Sigmoid colon (tissue), 6 donors: ENCODE measurements at regions not wholly inside any gene's neighbourhood (a gene's known extent, or its start where the extent isn't known, plus 50 kb on each side); places are given as distances from the start of the nearest gene placed in this dataset.
A peak's percentile ranks its signal among the peaks of the same experiment; 100 is the strongest.

ENCODE experiments used
- DNase-seq: peaks from one replicate; pipeline ENCODE4 v3.0.0-alpha.2; 2019
- H3K27ac ChIP-seq, 4 donors: fragments of 200-600 bp; sonication (generic); one replicate each; pipeline ENCODE4 v1.5.1; 2016 to 2019; ENCODE audit warnings: mild to moderate bottlenecking in 1 of 4
- H3K27me3 ChIP-seq, 3 donors: fragments of 200-600 bp; sonication (generic); one replicate each; pipeline ENCODE4 v1.5.1; 2019; ENCODE audit warnings: mild to moderate bottlenecking in 1 of 3
- H3K36me3 ChIP-seq, 4 donors: fragments of 200-600 bp; sonication (generic); one replicate each; pipeline ENCODE4 v1.5.1; 2016 to 2019
- H3K4me1 ChIP-seq, 4 donors: fragments of 200-600 bp; sonication (generic); one replicate each; pipeline ENCODE4 v1.5.1; 2017 to 2019
- H3K4me3 ChIP-seq, 4 donors: fragments of 200-600 bp; sonication (generic); one replicate each; pipeline ENCODE4 v1.5.1; 2017 to 2019; ENCODE audit warnings: mild to moderate bottlenecking in 2 of 4, moderate library complexity in 1 of 4
- H3K9me3 ChIP-seq, 4 donors: fragments of 200-600 bp in 3 of 4; sonication (generic) in 3 of 4; one replicate each; pipeline versions ENCODE4 v1.5.1 to v1.6.1; 2013 to 2019
- CTCF ChIP-seq, 4 experiments: fragments of 450-650 bp in 3 of 4; fragments of 200-600 bp in 1 of 4; IDR thresholded peaks; one replicate each; pipeline ENCODE4 v1.5.1; 2016 to 2019; ENCODE audit warnings: antibody characterized with exemption in 4 of 4, mild to moderate bottlenecking in 3 of 4, moderate library complexity in 2 of 4
- EP300 ChIP-seq, 4 donors: sonication (generic); formaldehyde crosslinking; IDR thresholded peaks; one replicate each; pipeline ENCODE4 v1.6.1; 2017; ENCODE audit warnings: antibody characterized with exemption in 4 of 4
- POLR2A ChIP-seq, 2 donors: fragments of 450-650 bp; IDR thresholded peaks; one replicate each; pipeline ENCODE4 v1.6.1; 2016; ENCODE audit warnings: antibody characterized with exemption in 2 of 2, mild to moderate bottlenecking in 2 of 2, moderate library complexity in 2 of 2
- POLR2AphosphoS5 ChIP-seq, 4 donors: sonication (generic); formaldehyde crosslinking; IDR thresholded peaks; one replicate each; pipeline ENCODE4 v1.6.1; 2017; ENCODE audit warnings: antibody characterized with exemption in 4 of 4
- WGBS, 2 donors: extraction: QIAGEN DNeasy Blood & Tissue Kit; methylation state at CpG; one replicate each; pipeline ENCODE4 v1.1.7; 2013; 5-methylcytosine and 5-hydroxymethylcytosine counted together
- intact Hi-C: fragments of 100-400 bp; cut with DNase I; formaldehyde crosslinking; loops from one replicate; pipeline ENCODE4 v1.15.1; 2023
- donor health status: healthy with polysubstance abuse.
- donor health status: healthy.

DNA sequence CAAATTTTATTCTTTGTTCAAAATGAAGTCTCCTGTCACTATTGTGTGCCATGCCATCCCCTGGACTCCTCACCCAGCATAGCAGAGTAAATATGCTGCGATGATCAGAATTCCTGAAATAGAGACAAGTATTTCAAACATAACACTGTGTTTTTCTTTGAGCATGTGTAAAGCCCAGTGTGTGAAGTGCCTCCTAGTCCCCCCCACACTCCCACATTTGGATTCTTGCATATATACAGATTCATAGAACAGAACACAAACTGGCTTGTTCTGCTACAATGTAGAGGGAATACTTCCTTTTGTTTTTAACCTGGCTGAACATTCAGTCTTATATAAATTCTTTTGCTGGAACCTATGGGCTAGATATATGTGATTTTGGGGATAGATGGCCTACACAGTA, 84.9 kb downstream of the NUDT12 start:
- Histone ChIP-seq H3K9me3 (no peaks in the 10 kb centered on the region), H3K4me1 (no peaks in the 10 kb centered on the region), H3K27me3 (no peaks in the 10 kb centered on the region), H3K27ac (no peak overlapping the region), H3K36me3 (no peaks in the 10 kb centered on the region), H3K4me3 (no peak overlapping the region)
- DNase-seq = no peak
- no peak for TF ChIP-seq CTCF (IDR thresholded peaks at IDR 0.05)
- no peak for TF ChIP-seq POLR2A (IDR thresholded peaks at IDR 0.05)
- no peak for TF ChIP-seq EP300 (IDR thresholded peaks at IDR 0.05)
- no peak for TF ChIP-seq POLR2AphosphoS5 (IDR thresholded peaks at IDR 0.05)
- intact Hi-C loops = no loop called here
- 93 to 96% methylated on average over 1 of the region's 1 CpG for WGBS, 2 donors

- no peaks in the 10 kb centered on the region for H3K9me3 ChIP-seq
- no peak overlapping the region for H3K27ac ChIP-seq
- no peaks in the 10 kb centered on the region for H3K4me1 ChIP-seq
- no peak for DNase-seq
- intact Hi-C loops = no loop called here
- no peaks in the 10 kb centered on the region for H3K27me3 ChIP-seq
- H3K36me3 ChIP-seq = no peaks in the 10 kb centered on the region
- 56 to 81% methylated on average over 5 of the region's 5 CpGs for WGBS, 2 donors
- no peak overlapping the region for H3K4me3 ChIP-seq
- no peak for TF ChIP-seq EP300 (IDR thresholded peaks at IDR 0.05)
- TF ChIP-seq POLR2AphosphoS5 (IDR thresholded peaks at IDR 0.05) = no peak
- no peak for TF ChIP-seq CTCF (IDR thresholded peaks at IDR 0.05)
- no peak for TF ChIP-seq POLR2A (IDR thresholded peaks at IDR 0.05)
These were observed 85.8 kb downstream of the NUDT12 start for GRCh38 chr5:103476811-103477210.

GRCh38 chr5:103475629-103476240, 86.9 kb downstream of the NUDT12 start:
- intact Hi-C loops = loop anchor here (1.0 kb wide), 1 partner anchor 243 kb away; no protein-coding TSS in a partner anchor
- no peaks in the 10 kb centered on the region for H3K36me3 ChIP-seq
- H3K4me3 ChIP-seq = no peak overlapping the region
- no peak for TF ChIP-seq EP300 (IDR thresholded peaks at IDR 0.05)
- peak; percentile 30 to 62 (median 46) for TF ChIP-seq CTCF (IDR thresholded peaks at IDR 0.05)
- WGBS, 2 donors = 41 to 42% methylated on average over 4 of the region's 4 CpGs
- no peak for DNase-seq
- H3K4me1 ChIP-seq = no peaks in the 10 kb centered on the region
- no peak overlapping the region for H3K27ac ChIP-seq
- no peaks in the 10 kb centered on the region for H3K27me3 ChIP-seq
- H3K9me3 ChIP-seq = no peaks in the 10 kb centered on the region

DNA sequence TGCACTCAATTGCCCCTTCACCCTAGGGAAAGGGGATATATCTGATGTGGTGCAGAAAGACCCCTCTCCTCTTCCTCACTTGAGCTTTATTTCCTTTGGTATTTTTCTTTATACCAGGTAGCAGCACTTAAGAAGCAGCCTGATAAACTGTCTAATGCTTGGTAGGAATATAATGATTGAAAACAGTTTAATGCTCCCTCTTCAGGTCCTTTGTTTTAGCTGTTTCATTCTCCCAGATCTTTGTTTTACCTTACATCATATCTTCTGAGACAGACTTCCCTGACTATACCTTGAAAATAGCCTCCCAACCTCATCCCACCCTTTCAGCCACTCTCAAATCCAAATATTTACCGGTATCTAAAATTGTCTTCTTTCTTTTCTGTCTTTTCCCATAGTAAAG, 87.9 kb downstream of the NUDT12 start:
- no peak overlapping the region for H3K4me3 ChIP-seq
- H3K27ac ChIP-seq = no peak overlapping the region
- H3K4me1 ChIP-seq = no peaks in the 10 kb centered on the region
- no peaks in the 10 kb centered on the region for H3K36me3 ChIP-seq
- H3K9me3 ChIP-seq = no peaks in the 10 kb centered on the region
- no peaks in the 10 kb centered on the region for H3K27me3 ChIP-seq
- 91 to 94% methylated on average over 1 of the region's 1 CpG for WGBS, 2 donors
- intact Hi-C loops = loop anchor here (1.0 kb wide), 1 partner anchor 242 kb away; no protein-coding TSS in a partner anchor
- TF ChIP-seq POLR2AphosphoS5 (IDR thresholded peaks at IDR 0.05) = no peak
- no peak for TF ChIP-seq POLR2A (IDR thresholded peaks at IDR 0.05)
- no peak for TF ChIP-seq EP300 (IDR thresholded peaks at IDR 0.05)
- TF ChIP-seq CTCF (IDR thresholded peaks at IDR 0.05) = no peak
- no peak for DNase-seq

GRCh38 chr5:103473725-103474124, 88.9 kb downstream of the NUDT12 start:
- Histone ChIP-seq H3K27me3 (no peaks in the 10 kb centered on the region), H3K27ac (no peak overlapping the region), H3K9me3 (no peaks in the 10 kb centered on the region), H3K4me1 (no peaks in the 10 kb centered on the region), H3K4me3 (no peak overlapping the region), H3K36me3 (no peaks in the 10 kb centered on the region)
- TF ChIP-seq POLR2AphosphoS5 (IDR thresholded peaks at IDR 0.05) (no peak), CTCF (IDR thresholded peaks at IDR 0.05) (no peak), POLR2A (IDR thresholded peaks at IDR 0.05) (no peak), EP300 (IDR thresholded peaks at IDR 0.05) (no peak)
- intact Hi-C loops = no loop called here
- DNase-seq = no peak
